Sigmoid colon (tissue), 4 donors: ENCODE measurements at regions not wholly inside any gene's neighbourhood (a gene's known extent, or its start where the extent isn't known, plus 50 kb on each side); places are given as distances from the start of the nearest gene placed in this dataset.

Experiments used
- EP300 ChIP-seq, 4 donors: sonication (generic); formaldehyde crosslinking; IDR thresholded peaks; one replicate each; pipeline ENCODE4 v1.6.1; 2017; ENCODE audit warnings: antibody characterized with exemption in 4 of 4
- TF ChIP-seq, protein P1 (sequence below), 4 experiments: fragments of 450-650 bp in 3 of 4; fragments of 200-600 bp in 1 of 4; IDR thresholded peaks; one replicate each; pipeline ENCODE4 v1.5.1; 2016 to 2019; ENCODE audit warnings: antibody characterized with exemption in 4 of 4, mild to moderate bottlenecking in 3 of 4, moderate library complexity in 2 of 4

DNA sequence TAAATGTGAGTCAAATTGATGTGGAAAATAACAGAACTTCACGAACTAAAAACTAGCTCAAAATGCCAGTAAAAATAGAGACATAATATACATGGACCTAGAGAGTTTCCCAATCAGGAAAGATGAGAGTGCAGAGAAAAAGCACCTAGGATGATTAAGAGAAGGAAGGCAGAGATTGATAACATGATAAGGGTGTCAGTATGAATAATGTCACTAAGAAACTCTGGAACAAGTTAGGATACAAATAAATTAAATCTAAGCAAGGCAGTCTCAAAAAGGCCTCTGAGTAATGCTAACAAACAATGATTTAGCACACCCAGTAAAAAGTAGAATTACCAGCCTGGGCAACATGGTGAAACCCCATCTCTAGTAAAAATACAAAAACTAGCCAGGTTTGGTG lies 304.7 kb upstream of the DPPA4 start:
- TF ChIP-seq, protein P1, sequence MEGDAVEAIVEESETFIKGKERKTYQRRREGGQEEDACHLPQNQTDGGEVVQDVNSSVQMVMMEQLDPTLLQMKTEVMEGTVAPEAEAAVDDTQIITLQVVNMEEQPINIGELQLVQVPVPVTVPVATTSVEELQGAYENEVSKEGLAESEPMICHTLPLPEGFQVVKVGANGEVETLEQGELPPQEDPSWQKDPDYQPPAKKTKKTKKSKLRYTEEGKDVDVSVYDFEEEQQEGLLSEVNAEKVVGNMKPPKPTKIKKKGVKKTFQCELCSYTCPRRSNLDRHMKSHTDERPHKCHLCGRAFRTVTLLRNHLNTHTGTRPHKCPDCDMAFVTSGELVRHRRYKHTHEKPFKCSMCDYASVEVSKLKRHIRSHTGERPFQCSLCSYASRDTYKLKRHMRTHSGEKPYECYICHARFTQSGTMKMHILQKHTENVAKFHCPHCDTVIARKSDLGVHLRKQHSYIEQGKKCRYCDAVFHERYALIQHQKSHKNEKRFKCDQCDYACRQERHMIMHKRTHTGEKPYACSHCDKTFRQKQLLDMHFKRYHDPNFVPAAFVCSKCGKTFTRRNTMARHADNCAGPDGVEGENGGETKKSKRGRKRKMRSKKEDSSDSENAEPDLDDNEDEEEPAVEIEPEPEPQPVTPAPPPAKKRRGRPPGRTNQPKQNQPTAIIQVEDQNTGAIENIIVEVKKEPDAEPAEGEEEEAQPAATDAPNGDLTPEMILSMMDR (IDR thresholded peaks at IDR 0.05) = no peak
- no peak for TF ChIP-seq EP300 (IDR thresholded peaks at IDR 0.05)
